PC-3 (cell line): ENCODE measurements at regions not wholly inside any gene's neighbourhood (a gene's known extent, or its start where the extent isn't known, plus 50 kb on each side); places are given as distances from the start of the nearest gene placed in this dataset.

Source experiments
- EZH2 ChIP-seq: fragments of 300-600 bp; sonication (generic); IDR thresholded peaks from one replicate; pipeline ENCODE4 v1.6.1; 2017; ENCODE audit warnings: antibody characterized with exemption, mild to moderate bottlenecking, low read length; ENCODE audit not compliant: unreplicated experiment
- TF ChIP-seq, protein P1 (sequence below): fragments of 300-600 bp; sonication (generic); conservative IDR thresholded peaks from 2 replicates; pipeline ENCODE4 v1.5.1; 2017; ENCODE audit warnings: antibody characterized with exemption, low read depth, mild to moderate bottlenecking, low read length

DNA sequence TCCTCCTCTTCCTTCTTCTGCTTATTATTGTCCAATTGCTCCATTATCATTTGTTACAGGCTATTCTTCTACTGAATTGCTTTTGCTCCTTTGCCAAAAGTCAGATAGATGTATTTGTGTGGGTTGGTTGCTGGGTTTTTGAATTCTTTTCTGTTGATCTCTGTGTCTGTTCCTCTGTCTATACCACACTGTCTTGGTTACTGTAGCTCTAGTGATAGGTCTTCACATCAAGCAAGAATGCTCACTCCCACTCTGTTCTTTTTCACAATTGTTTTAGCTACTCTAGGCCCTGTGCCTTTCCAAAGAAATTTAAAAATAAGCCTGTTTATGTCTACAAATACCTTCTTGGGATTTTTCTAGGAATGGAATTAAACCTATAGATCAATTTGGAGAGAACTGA lies 217.2 kb downstream of the GALR1 start:
- TF ChIP-seq, protein P1, sequence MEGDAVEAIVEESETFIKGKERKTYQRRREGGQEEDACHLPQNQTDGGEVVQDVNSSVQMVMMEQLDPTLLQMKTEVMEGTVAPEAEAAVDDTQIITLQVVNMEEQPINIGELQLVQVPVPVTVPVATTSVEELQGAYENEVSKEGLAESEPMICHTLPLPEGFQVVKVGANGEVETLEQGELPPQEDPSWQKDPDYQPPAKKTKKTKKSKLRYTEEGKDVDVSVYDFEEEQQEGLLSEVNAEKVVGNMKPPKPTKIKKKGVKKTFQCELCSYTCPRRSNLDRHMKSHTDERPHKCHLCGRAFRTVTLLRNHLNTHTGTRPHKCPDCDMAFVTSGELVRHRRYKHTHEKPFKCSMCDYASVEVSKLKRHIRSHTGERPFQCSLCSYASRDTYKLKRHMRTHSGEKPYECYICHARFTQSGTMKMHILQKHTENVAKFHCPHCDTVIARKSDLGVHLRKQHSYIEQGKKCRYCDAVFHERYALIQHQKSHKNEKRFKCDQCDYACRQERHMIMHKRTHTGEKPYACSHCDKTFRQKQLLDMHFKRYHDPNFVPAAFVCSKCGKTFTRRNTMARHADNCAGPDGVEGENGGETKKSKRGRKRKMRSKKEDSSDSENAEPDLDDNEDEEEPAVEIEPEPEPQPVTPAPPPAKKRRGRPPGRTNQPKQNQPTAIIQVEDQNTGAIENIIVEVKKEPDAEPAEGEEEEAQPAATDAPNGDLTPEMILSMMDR, result no peak
- no peak for TF ChIP-seq EZH2
